ENCODE measurements at regions not wholly inside any gene's neighbourhood (a gene's known extent, or its start where the extent isn't known, plus 50 kb on each side); places are given as distances from the start of the nearest gene placed in this dataset.

DNA sequence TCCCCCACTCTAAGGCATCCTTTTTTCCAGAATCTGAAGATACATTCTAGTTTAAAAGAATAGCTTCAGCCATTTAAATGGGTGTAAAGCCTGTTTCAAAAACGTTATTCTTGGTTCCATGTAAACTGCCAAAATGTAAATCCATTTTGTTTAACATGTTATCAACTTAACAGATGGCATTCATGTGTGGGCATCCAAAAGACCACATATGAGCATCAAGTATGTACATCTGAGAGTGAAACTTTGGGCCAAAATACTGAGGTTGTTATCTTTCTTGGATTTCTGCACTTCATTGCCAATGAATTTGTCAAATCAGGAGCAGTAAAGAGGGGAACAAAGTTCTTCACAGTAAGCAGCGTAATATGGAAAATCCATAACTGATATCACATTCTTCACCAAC, 395.4 kb downstream of the ZNF804A start:
- H3K23ac ChIP-seq (ENCODE audit: low read length in 2 of 2): no peak overlapping the region
- H3K4ac ChIP-seq (ENCODE audit: low read depth in 1 of 2, low read length in 2 of 2): no peak overlapping the region
- H2BK15ac ChIP-seq (ENCODE audit: low read depth, poor library complexity, severe bottlenecking): no peak overlapping the region
- no peaks in the 10 kb centered on the region for H3K27me3 ChIP-seq (ENCODE audit: control insufficient read depth in 1 of 2, insufficient read depth in 1 of 2, low read length in 2 of 2)
- H4K8ac ChIP-seq (ENCODE audit: low read length): no peak overlapping the region
- no peaks in the 10 kb centered on the region for H3K36me3 ChIP-seq (ENCODE audit: control insufficient read depth in 1 of 2, insufficient read depth in 2 of 2, low read depth in 1 of 2, low read length in 2 of 2)
- no peak overlapping the region for H3K14ac ChIP-seq (ENCODE audit: low read length in 2 of 2)
- H4K91ac ChIP-seq (ENCODE audit: low read length): no peak overlapping the region
- no peak overlapping the region for H3K27ac ChIP-seq (ENCODE audit: low read length, poor library complexity, severe bottlenecking)
- H3K9ac ChIP-seq (ENCODE audit: low read length): no peak overlapping the region
- no peak overlapping the region for H3K4me2 ChIP-seq (ENCODE audit: low read length, poor library complexity, severe bottlenecking)
- no peak for DNase-seq
- no peak overlapping the region for H2BK120ac ChIP-seq (ENCODE audit: low read depth, low read length)
- H2AFZ ChIP-seq (ENCODE audit: low read depth, low read length): no peak overlapping the region
- no peak overlapping the region for H3K18ac ChIP-seq (ENCODE audit: low read depth in 1 of 2, low read length in 2 of 2)
- H3K9me3 ChIP-seq (ENCODE audit: control insufficient read depth, low read length): peaks cover 24% of the 10 kb centered on the region
- 60% methylated on average over 1 of the region's 2 CpGs for WGBS
- H2BK12ac ChIP-seq (ENCODE audit: low read length in 2 of 2): no peak overlapping the region
- H3K79me1 ChIP-seq (replicated peaks; ENCODE audit: low read length, poor library complexity, severe bottlenecking): no peaks in the 10 kb centered on the region
- H3K4me3 ChIP-seq (ENCODE audit: insufficient read depth in 1 of 2, low read depth in 1 of 2, low read length in 2 of 2): no peak overlapping the region
- no peak overlapping the region for H2AK5ac ChIP-seq (ENCODE audit: low read length, severe bottlenecking)
- H3K4me1 ChIP-seq (ENCODE audit: control insufficient read depth, insufficient read depth, low read depth, low read length): no peaks in the 10 kb centered on the region
- H2BK5ac ChIP-seq (ENCODE audit: low read depth, low read length, poor library complexity, severe bottlenecking): no peak overlapping the region

DNA sequence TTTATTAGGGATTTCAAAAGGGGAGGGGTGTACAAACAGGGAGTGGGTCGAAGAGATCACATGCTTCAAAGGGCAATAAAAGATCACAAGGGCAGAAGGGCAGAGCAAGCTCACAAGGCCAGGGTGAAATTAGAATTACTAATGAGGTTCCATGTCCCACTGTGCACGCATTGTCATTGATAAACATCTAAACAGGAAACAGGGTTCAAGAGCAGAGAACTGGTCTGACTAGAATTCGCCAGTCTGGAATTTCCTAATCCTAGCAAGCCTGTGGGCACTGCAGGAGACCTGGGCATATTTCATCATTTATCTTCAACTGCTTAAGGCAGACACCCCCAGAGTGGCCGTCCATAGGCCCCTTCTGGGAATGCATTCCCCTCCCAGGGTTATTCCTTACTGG, 408.2 kb downstream of the ZNF804A start:
- no peak for DNase-seq
- Histone ChIP-seq H3K14ac (ENCODE audit: low read length in 2 of 2) (no peak overlapping the region), H3K27ac (ENCODE audit: low read length, poor library complexity, severe bottlenecking) (no peak overlapping the region), H3K9ac (ENCODE audit: low read length) (no peak overlapping the region), H4K8ac (ENCODE audit: low read length) (no peak overlapping the region), H3K36me3 (ENCODE audit: control insufficient read depth in 1 of 2, insufficient read depth in 2 of 2, low read depth in 1 of 2, low read length in 2 of 2) (no peaks in the 10 kb centered on the region), H3K27me3 (ENCODE audit: control insufficient read depth in 1 of 2, insufficient read depth in 1 of 2, low read length in 2 of 2) (no peaks in the 10 kb centered on the region), H4K91ac (ENCODE audit: low read length) (no peak overlapping the region), H2AFZ (ENCODE audit: low read depth, low read length) (no peak overlapping the region), H3K4me1 (ENCODE audit: control insufficient read depth, insufficient read depth, low read depth, low read length) (no peaks in the 10 kb centered on the region), H3K4me2 (ENCODE audit: low read length, poor library complexity, severe bottlenecking) (no peak overlapping the region), H3K4me3 (ENCODE audit: insufficient read depth in 1 of 2, low read depth in 1 of 2, low read length in 2 of 2) (no peak overlapping the region), H2BK12ac (ENCODE audit: low read length in 2 of 2) (no peak overlapping the region), H2BK120ac (ENCODE audit: low read depth, low read length) (no peak overlapping the region), H3K79me1 (replicated peaks; ENCODE audit: low read length, poor library complexity, severe bottlenecking) (no peaks in the 10 kb centered on the region), H2AK5ac (ENCODE audit: low read length, severe bottlenecking) (no peak overlapping the region), H2BK15ac (ENCODE audit: low read depth, poor library complexity, severe bottlenecking) (no peak overlapping the region), H3K23ac (ENCODE audit: low read length in 2 of 2) (no peak overlapping the region), H2BK5ac (ENCODE audit: low read depth, low read length, poor library complexity, severe bottlenecking) (no peak overlapping the region), H3K18ac (ENCODE audit: low read depth in 1 of 2, low read length in 2 of 2) (no peak overlapping the region), H3K4ac (ENCODE audit: low read depth in 1 of 2, low read length in 2 of 2) (no peak overlapping the region), H3K9me3 (ENCODE audit: control insufficient read depth, low read length) (peaks cover 59% of the 10 kb centered on the region)
- 35% methylated on average over 4 of the region's 4 CpGs for WGBS

DNA sequence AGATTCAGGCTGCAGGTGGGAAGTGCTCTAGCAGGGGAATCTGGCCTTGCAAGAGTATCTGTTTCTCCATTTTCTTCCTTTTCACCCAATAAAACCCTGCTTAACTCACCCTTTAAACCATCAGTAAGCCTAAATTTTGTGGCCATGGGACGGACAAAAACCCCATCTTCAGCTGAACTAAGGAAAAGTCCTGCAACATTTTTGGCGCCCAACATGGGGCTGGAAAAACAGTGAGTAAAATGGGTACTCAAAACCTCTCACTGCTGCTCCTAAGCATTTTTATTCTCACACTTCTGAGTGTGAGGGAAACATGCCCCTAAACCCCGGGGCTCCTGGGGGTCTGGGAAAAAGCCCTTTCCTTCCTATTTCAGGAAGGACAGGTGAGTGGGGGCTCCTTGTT, 414.3 kb downstream of the ZNF804A start:
- H3K14ac ChIP-seq (ENCODE audit: low read length in 2 of 2): no peak overlapping the region
- no peak overlapping the region for H3K4me3 ChIP-seq (ENCODE audit: insufficient read depth in 1 of 2, low read depth in 1 of 2, low read length in 2 of 2)
- DNase-seq: peak; percentile 34
- H4K91ac ChIP-seq (ENCODE audit: low read length): no peak overlapping the region
- no peaks in the 10 kb centered on the region for H3K27me3 ChIP-seq (ENCODE audit: control insufficient read depth in 1 of 2, insufficient read depth in 1 of 2, low read length in 2 of 2)
- 90% methylated on average over 3 of the region's 3 CpGs for WGBS
- H3K36me3 ChIP-seq (ENCODE audit: control insufficient read depth in 1 of 2, insufficient read depth in 2 of 2, low read depth in 1 of 2, low read length in 2 of 2): no peaks in the 10 kb centered on the region
- no peak overlapping the region for H3K18ac ChIP-seq (ENCODE audit: low read depth in 1 of 2, low read length in 2 of 2)
- H3K27ac ChIP-seq (ENCODE audit: low read length, poor library complexity, severe bottlenecking): no peak overlapping the region
- H3K9ac ChIP-seq (ENCODE audit: low read length): no peak overlapping the region
- no peak overlapping the region for H2BK120ac ChIP-seq (ENCODE audit: low read depth, low read length)
- no peaks in the 10 kb centered on the region for H3K79me1 ChIP-seq (replicated peaks; ENCODE audit: low read length, poor library complexity, severe bottlenecking)
- H3K4me2 ChIP-seq (ENCODE audit: low read length, poor library complexity, severe bottlenecking): no peak overlapping the region
- no peaks in the 10 kb centered on the region for H3K4me1 ChIP-seq (ENCODE audit: control insufficient read depth, insufficient read depth, low read depth, low read length)
- no peak overlapping the region for H3K4ac ChIP-seq (ENCODE audit: low read depth in 1 of 2, low read length in 2 of 2)
- H2AFZ ChIP-seq (ENCODE audit: low read depth, low read length): no peak overlapping the region
- H3K23ac ChIP-seq (ENCODE audit: low read length in 2 of 2): no peak overlapping the region
- H2BK12ac ChIP-seq (ENCODE audit: low read length in 2 of 2): no peak overlapping the region
- no peak overlapping the region for H2AK5ac ChIP-seq (ENCODE audit: low read length, severe bottlenecking)
- H3K9me3 ChIP-seq (ENCODE audit: control insufficient read depth, low read length): peaks cover 73% of the 10 kb centered on the region
- H2BK15ac ChIP-seq (ENCODE audit: low read depth, poor library complexity, severe bottlenecking): no peak overlapping the region
- H4K8ac ChIP-seq (ENCODE audit: low read length): no peak overlapping the region
- no peak overlapping the region for H2BK5ac ChIP-seq (ENCODE audit: low read depth, low read length, poor library complexity, severe bottlenecking)

DNA sequence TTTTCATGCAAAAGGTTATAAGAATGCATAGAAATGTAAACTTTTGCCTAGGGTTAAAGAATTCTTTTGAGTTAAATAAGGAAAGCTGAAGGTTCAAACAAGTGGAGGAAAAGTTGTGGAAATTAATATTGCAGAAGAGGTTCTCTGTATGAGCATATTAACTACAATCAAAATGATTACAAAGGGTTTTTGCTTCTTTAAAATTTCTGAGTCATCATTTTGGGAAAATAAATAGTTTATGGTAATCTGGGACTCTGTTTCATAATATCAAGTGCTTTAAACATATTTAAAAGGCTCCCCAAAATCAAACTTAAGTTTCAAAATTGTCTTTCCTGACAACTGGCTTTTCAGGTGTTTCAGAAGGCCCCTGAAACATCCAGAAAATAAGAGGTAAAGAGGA, 415.7 kb downstream of the ZNF804A start:
- H2BK5ac ChIP-seq (ENCODE audit: low read depth, low read length, poor library complexity, severe bottlenecking): no peak overlapping the region
- no peak overlapping the region for H4K8ac ChIP-seq (ENCODE audit: low read length)
- H3K4me2 ChIP-seq (ENCODE audit: low read length, poor library complexity, severe bottlenecking): no peak overlapping the region
- no peak overlapping the region for H3K9ac ChIP-seq (ENCODE audit: low read length)
- no peak overlapping the region for H2BK15ac ChIP-seq (ENCODE audit: low read depth, poor library complexity, severe bottlenecking)
- H2BK120ac ChIP-seq (ENCODE audit: low read depth, low read length): no peak overlapping the region
- no peaks in the 10 kb centered on the region for H3K27me3 ChIP-seq (ENCODE audit: control insufficient read depth in 1 of 2, insufficient read depth in 1 of 2, low read length in 2 of 2)
- H3K9me3 ChIP-seq (ENCODE audit: control insufficient read depth, low read length): peaks cover 71% of the 10 kb centered on the region
- no peak overlapping the region for H3K27ac ChIP-seq (ENCODE audit: low read length, poor library complexity, severe bottlenecking)
- DNase-seq: no peak
- H3K18ac ChIP-seq (ENCODE audit: low read depth in 1 of 2, low read length in 2 of 2): no peak overlapping the region
- no peak overlapping the region for H3K4me3 ChIP-seq (ENCODE audit: insufficient read depth in 1 of 2, low read depth in 1 of 2, low read length in 2 of 2)
- H3K4ac ChIP-seq (ENCODE audit: low read depth in 1 of 2, low read length in 2 of 2): no peak overlapping the region
- H2AK5ac ChIP-seq (ENCODE audit: low read length, severe bottlenecking): no peak overlapping the region
- H3K36me3 ChIP-seq (ENCODE audit: control insufficient read depth in 1 of 2, insufficient read depth in 2 of 2, low read depth in 1 of 2, low read length in 2 of 2): no peaks in the 10 kb centered on the region
- H3K79me1 ChIP-seq (replicated peaks; ENCODE audit: low read length, poor library complexity, severe bottlenecking): no peaks in the 10 kb centered on the region
- H2AFZ ChIP-seq (ENCODE audit: low read depth, low read length): no peak overlapping the region
- no peaks in the 10 kb centered on the region for H3K4me1 ChIP-seq (ENCODE audit: control insufficient read depth, insufficient read depth, low read depth, low read length)
- H3K23ac ChIP-seq (ENCODE audit: low read length in 2 of 2): no peak overlapping the region
- no peak overlapping the region for H2BK12ac ChIP-seq (ENCODE audit: low read length in 2 of 2)
- no peak overlapping the region for H3K14ac ChIP-seq (ENCODE audit: low read length in 2 of 2)
- no peak overlapping the region for H4K91ac ChIP-seq (ENCODE audit: low read length)
